GM21576 (cell line): ENCODE measurements at regions not wholly inside any gene's neighbourhood (a gene's known extent, or its start where the extent isn't known, plus 50 kb on each side); places are given as distances from the start of the nearest gene placed in this dataset.
"Not testable (repeated sequence)": the region's sequence is repeated elsewhere in the genome, so short reads cannot be mapped to it uniquely, and the experiment has no call there.

Experiments used
- ATAC-seq: cut with Tn5 transposase; IDR thresholded peaks from one replicate; pipeline ENCODE4 v1.9.1; 2021; ENCODE audit warnings: mild to moderate bottlenecking, moderate library complexity; ENCODE audit not compliant: unreplicated experiment

DNA sequence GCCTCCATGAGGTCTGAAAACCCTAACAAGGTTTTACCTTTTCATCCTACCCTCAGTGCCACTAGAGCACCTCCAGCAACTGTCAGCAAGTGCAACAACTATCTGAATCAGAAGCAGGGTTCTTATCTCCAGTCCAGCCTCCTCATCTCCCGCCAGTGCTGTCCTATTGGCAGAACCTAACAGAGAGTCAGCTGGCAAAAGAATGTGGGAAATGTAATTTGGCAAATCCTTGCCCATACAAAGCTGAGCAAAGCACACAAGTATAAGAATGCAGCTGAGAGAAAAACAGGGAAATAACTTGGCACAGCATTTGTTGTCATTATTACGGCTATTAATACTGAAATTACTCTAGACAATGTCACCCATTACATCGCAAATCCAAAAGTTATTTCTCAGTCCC lies 124.2 kb downstream of the ATP6V1G3 start:
- no peak for ATAC-seq

DNA sequence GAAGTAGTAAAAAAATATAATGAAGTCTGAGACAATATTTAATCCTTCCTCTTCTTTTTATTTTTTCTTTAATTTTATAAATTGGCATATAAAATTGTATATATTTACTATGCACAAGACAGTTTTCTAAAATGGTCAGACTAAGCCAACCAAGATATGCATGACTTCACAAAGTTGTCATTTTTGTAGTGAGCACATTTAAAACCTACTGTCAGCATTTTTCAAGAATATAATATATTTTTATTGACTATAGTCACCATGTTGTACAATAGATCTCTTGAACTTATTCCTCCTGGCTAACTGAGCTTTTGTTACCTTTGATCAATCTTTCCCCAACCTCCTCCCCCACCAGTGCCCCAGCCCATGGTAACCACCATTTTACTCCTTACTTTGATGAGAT lies 129.2 kb downstream of the ATP6V1G3 start:
- ATAC-seq, result no peak

DNA sequence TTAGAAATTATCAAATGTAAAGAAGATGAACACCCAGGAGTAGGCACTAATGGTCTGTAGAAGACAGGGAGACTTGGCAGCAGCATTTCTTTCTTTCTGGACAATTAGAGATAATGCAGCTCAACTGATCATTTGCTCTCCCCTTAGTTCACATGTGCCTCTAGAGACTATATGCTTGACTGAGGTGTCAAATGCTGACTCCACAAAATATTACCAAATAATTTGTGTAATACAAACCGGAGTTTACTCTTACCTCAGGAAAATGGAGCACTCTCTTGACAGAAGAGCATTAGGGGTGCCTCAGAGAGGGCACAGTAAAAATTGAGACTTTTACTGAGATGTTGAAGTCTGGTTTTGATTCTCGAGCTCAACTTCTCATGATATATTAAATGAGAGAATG lies 131.8 kb downstream of the ATP6V1G3 start:
- no peak for ATAC-seq

DNA sequence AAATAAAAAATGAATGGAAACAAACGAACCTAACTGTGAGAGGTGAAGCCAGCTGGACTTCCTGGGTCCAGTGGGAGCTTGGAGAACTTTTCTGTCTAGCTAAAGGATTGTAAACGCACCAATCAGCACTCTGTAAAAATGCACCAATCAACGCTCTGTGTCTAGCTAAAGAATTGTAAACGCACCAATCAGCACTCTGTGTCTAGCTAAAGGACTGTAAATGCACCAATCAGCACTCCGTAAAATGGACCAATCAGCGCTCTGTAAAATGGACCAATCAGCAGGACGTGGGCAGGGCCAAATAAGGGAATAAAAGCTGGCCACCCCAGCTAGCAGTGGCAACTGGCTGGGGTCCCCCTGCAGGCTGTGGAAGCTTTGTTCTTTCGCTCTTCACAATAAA lies 135.8 kb downstream of the ATP6V1G3 start:
- ATAC-seq, result not testable (repeated sequence)

DNA sequence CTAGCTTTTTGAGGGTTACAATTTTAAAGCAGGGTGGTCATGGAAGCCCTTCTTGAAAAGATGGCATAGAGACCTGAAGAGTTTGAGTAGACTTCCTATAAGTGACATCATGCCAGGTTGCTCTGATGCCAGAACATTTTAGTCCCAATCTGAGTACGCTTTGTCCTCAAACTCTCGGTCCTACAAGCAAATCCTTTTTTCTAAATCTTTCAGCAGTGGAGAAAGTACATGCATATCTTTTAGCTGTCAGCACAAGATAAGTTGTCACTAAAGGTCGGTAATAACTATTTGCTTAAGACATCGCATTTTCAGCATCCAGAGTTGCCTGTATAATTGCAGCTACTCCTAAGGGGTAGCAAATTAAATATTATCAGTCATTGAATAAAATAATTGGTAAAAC lies 140.4 kb downstream of the ATP6V1G3 start:
- ATAC-seq, result no peak

DNA sequence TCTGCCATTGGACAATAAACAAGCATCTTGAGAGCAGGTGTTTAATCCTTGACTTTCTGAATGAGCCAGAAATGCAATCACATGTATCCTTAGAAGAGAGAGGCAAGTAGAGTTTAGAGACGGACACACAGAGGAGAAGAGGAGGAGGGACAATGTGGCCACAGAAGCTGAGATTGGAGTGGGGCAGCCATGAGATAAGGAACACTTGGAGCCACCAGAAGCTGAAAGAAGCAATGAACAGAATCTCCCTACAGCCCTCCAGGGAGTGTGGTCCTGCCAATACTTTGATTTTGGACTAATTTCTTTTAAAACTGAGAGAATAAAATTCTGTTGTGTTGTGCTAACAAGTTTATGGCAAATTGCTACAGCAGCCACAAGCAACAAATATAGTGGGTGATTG lies 141.0 kb downstream of the ATP6V1G3 start:
- no peak for ATAC-seq

DNA sequence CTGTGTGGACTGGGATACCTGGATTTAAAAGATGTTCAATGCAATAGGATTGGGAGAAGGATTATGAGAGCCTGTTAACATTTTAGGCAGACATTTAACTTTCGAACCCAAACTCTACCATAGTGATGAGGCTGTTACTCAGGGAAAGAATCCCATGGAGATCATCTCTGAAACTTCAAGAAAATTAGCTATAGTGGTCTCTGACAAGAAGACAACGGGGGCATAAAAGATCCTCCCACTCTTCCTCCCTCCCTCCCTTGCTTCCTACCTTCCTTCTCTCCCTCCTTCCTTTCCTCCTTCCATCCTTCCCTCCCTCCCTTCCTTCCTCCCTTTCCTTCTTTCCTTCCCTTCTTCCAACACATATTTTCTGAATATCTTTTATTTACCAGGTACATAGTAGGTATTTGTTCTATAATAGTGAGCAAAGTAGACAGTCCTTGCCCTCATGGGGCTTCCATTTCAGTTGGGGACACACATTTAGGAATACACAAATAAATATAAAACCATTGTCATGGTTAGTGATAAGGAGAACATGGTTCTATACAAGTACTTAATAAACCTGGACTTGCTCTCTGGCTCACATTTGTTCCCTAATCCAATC lies 143.2 kb downstream of the ATP6V1G3 start:
- ATAC-seq, result no peak

DNA sequence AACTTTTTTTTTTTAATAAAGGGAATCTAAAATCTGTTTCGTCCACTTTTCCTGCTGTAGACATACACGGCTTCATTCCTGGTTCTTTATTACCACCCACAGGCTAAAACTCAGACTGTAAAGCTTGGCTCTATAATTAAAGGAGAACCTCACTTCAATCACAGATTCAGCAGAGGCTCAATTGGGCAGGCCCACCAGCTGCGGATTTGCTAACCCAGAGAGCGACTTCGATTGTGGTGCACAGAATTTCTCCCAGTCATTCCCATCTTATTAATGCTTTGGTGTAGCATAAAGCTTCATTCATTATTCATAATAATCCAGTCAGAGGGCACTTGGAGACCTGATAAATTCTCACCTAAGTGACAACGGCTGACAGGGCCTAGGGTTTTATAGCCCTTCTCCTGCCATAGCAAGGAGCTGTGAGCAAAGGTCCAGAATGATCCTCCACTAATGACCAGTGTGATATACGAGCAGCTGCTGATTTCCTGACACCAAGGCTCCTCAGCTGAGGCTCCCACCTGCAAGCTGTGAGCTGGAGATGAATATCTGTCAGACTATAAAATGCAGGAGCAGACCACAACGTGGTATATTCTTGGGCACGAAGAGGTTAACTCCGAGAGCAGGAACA lies 149.0 kb downstream of the ATP6V1G3 start:
- no peak for ATAC-seq

DNA sequence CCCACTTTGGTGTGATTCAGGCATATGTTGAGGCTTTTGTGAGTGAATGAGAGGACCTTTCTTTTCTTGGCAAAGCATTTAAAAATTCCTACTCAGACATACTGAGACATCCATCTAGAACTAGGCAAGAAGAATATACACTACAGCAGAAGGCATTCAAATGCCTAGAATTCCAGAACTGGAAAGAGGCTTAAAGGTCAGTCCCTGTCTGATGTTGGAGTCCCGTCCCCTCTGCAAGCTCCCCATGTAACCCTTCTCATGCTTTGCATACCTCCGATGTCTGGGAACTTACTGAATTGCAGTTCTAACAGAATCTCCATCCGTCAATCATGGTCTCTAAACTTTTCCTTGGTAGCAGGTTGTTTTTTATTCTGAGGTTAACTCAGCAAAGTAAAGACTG lies 152.9 kb downstream of the ATP6V1G3 start:
- no peak for ATAC-seq

DNA sequence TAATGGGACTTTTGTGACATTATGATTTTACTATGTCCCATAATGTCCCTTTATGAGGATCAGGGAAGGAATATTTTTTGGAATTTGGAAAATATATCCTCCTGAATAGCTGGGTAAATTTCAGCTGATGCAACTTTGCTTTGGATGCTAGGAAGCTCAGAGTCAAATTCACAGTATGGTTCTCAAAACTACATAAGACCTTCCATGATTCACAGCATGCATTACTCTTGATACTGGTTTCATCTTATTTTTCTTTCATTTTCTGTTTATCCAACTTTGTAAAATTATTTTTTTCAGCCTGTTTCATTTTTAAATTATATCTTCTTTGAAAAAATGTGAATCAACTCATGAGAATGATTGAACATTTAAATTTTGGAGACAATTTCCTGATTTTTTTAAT lies 160.2 kb downstream of the ATP6V1G3 start:
- ATAC-seq, result no peak

DNA sequence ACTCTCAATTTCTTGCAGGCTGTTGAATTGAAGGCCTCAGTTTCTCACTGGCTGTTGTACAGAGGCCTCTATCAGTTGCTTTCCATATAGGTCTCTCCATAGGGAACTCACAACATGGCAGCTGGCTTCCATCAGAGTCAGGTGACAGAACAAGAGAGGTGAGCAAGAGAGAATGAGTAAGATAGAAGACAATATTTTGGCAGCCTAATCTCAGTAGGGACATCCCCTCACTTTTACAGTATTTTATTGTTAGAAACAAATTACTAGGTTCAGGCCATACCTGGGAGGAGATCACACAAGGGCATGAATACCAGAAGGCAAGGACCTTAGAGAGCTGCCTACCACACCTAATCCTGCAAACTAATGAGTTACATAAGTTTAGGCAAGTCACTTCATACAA lies 162.8 kb downstream of the ATP6V1G3 start:
- ATAC-seq, result no peak

DNA sequence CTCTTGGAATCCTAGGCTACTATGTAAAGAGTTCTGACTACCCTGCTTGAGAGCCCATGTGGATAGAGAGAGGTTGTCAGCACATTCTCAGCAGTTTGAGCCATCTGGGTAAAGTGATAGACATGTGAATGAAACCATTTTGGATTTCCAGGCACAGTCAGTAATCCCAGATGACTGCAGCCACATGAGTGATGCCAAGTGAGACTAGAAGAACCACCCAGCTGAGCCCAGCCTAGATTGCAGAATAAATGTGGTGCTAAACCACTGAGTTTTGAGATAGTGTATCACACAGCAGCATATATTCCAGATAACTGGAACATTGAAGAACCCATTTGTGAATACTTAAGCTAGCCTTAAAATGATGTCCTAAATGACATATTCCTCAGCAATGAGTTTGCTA lies 166.2 kb downstream of the ATP6V1G3 start:
- no peak for ATAC-seq

DNA sequence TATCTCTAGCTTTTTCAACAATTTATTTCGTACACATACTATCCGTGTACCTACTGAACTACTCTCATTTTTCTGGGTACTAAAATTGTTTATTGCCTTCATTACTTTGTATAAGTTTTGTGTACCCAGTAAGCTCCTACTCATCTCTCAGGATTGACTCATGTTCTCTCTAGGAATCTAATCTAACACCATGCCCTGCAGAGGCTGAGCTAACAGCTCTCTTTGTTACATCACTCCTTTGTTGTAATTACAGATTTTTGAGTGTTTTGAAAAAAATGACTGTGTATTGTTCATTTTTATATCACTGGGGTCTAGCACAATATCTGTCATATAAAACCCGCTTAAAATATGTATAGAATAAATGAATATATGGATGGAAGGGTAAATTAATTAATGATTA lies 167.1 kb downstream of the ATP6V1G3 start:
- no peak for ATAC-seq
